MM.1S (cell line): ENCODE measurements at regions not wholly inside any gene's neighbourhood (a gene's known extent, or its start where the extent isn't known, plus 50 kb on each side); places are given as distances from the start of the nearest gene placed in this dataset.
"Not testable (repeated sequence)": the region's sequence is repeated elsewhere in the genome, so short reads cannot be mapped to it uniquely, and the experiment has no call there.

Experiments used
- DNase-seq: peaks from one replicate; pipeline ENCODE4 v3.0.0-alpha.2; 2015
- H2AFZ ChIP-seq: fragments of 300-600 bp; sonication (generic); 2 replicates; pipeline ENCODE4 v1.6.0; 2016; ENCODE audit warnings: antibody characterized with exemption, low read length
- H3F3A ChIP-seq: fragments of 300-600 bp; sonication (generic); 2 replicates; pipeline ENCODE4 v1.6.1; 2016; ENCODE audit warnings: mild to moderate bottlenecking, antibody characterized with exemption, low read length, moderate library complexity, mixed read lengths; ENCODE audit not compliant: insufficient read depth
- H3K27ac ChIP-seq: fragments of 300-600 bp; sonication (generic); 2 replicates; pipeline ENCODE4 v1.5.1; 2016; ENCODE audit warnings: mild to moderate bottlenecking, low read length
- H3K27me3 ChIP-seq: fragments of 300-600 bp; sonication (generic); replicated peaks from 2 replicates; pipeline ENCODE4 v1.6.0; 2016; ENCODE audit warnings: low read length; ENCODE audit not compliant: insufficient read depth
- H3K36me3 ChIP-seq: fragments of 300-600 bp; sonication (generic); replicated peaks from 2 replicates; pipeline ENCODE4 v1.6.1; 2016; ENCODE audit warnings: mild to moderate bottlenecking, low read length, mixed read lengths; ENCODE audit not compliant: insufficient read depth
- H3K4me1 ChIP-seq: fragments of 300-600 bp; sonication (generic); 2 replicates; pipeline ENCODE4 v1.6.1; 2016; ENCODE audit warnings: low read length, mixed read lengths
- H3K4me2 ChIP-seq: fragments of 300-600 bp; sonication (generic); 2 replicates; pipeline ENCODE4 v1.6.0; 2016; ENCODE audit warnings: low read depth, low read length
- H3K4me3 ChIP-seq: fragments of 300-600 bp; sonication (generic); 2 replicates; pipeline ENCODE4 v1.5.1; 2016; ENCODE audit warnings: low read length, mixed read lengths
- H3K79me2 ChIP-seq: fragments of 300-600 bp; sonication (generic); 2 replicates; pipeline ENCODE4 v1.6.1; 2016; ENCODE audit warnings: mixed run types, low read length, mixed read lengths
- H3K9ac ChIP-seq: fragments of 300-600 bp; sonication (generic); 2 replicates; pipeline ENCODE4 v1.6.1; 2016; ENCODE audit warnings: low read length, mixed read lengths
- H3K9me2 ChIP-seq: fragments of 300-600 bp; sonication (generic); replicated peaks from 2 replicates; pipeline ENCODE4 v1.6.1; 2016; ENCODE audit warnings: mild to moderate bottlenecking, low read length, mixed read lengths; ENCODE audit not compliant: insufficient read depth
- H3K9me3 ChIP-seq: fragments of 300-600 bp; sonication (generic); replicated peaks from 2 replicates; pipeline ENCODE4 v1.6.1; 2016; ENCODE audit warnings: mild to moderate bottlenecking, low read length, mixed read lengths; ENCODE audit not compliant: insufficient read depth
- H4K20me1 ChIP-seq: fragments of 300-600 bp; sonication (generic); 2 replicates; pipeline ENCODE4 v1.6.1; 2016; ENCODE audit warnings: mild to moderate bottlenecking, low read length, moderate library complexity, mixed read lengths; ENCODE audit not compliant: insufficient read depth
- CTCF ChIP-seq: fragments of 300-600 bp; sonication (generic); IDR thresholded peaks from 2 replicates; pipeline ENCODE4 v1.5.1; 2016; ENCODE audit warnings: antibody characterized with exemption, low read length, mixed read lengths
- EZH2 ChIP-seq: fragments of 300-600 bp; sonication (generic); optimal IDR thresholded peaks from 2 replicates; pipeline ENCODE3; 2017; ENCODE audit warnings: low read depth, mild to moderate bottlenecking, antibody characterized with exemption, low read length, mixed read lengths
- EZH2phosphoT487 ChIP-seq: fragments of 300-600 bp; sonication (generic); IDR thresholded peaks from 2 replicates; pipeline ENCODE4 v1.6.1; 2018; ENCODE audit warnings: antibody characterized with exemption, low read length

- H3K9me3 ChIP-seq: no peaks in the 10 kb centered on the region
- H3K4me2 ChIP-seq: no peak overlapping the region
- H3K4me1 ChIP-seq: peaks cover 3% of the 10 kb centered on the region; the same call in 1 of the 2 replicates
- no peaks in the 10 kb centered on the region for H3K79me2 ChIP-seq
- H2AFZ ChIP-seq: no peak overlapping the region
- no peaks in the 10 kb centered on the region for H4K20me1 ChIP-seq
- TF ChIP-seq EZH2 (no peak), EZH2phosphoT487 (no peak), CTCF (no peak)
- no peaks in the 10 kb centered on the region for H3F3A ChIP-seq
- no peak overlapping the region for H3K27ac ChIP-seq
- no peaks in the 10 kb centered on the region for H3K27me3 ChIP-seq
- no peaks in the 10 kb centered on the region for H3K9me2 ChIP-seq
- no peak overlapping the region for H3K4me3 ChIP-seq
- DNase-seq: no peak
- H3K36me3 ChIP-seq: no peaks in the 10 kb centered on the region
- no peak overlapping the region for H3K9ac ChIP-seq
Measured at GRCh38 chr5:148751025-148751424, 75.4 kb upstream of the ADRB2 start.

GRCh38 chr5:148752375-148752774, 74.0 kb upstream of the ADRB2 start:
- not testable (repeated sequence) for H3K4me1 ChIP-seq, H3K27me3 ChIP-seq, H3F3A ChIP-seq, H3K79me2 ChIP-seq, H3K4me3 ChIP-seq, H3K9ac ChIP-seq, H2AFZ ChIP-seq, H3K36me3 ChIP-seq, H3K4me2 ChIP-seq, H3K9me2 ChIP-seq, H3K9me3 ChIP-seq, H3K27ac ChIP-seq, H4K20me1 ChIP-seq, DNase-seq

GRCh38 chr5:148759101-148759500, 67.3 kb upstream of the ADRB2 start:
- no peaks in the 10 kb centered on the region for H3K27me3 ChIP-seq
- TF ChIP-seq CTCF (no peak), EZH2phosphoT487 (no peak), EZH2 (no peak)
- H3K36me3 ChIP-seq: no peaks in the 10 kb centered on the region
- no peaks in the 10 kb centered on the region for H3K9me3 ChIP-seq
- H3K9me2 ChIP-seq: no peaks in the 10 kb centered on the region
- H3K9ac ChIP-seq: no peak overlapping the region
- no peak overlapping the region for H3K4me3 ChIP-seq
- peaks cover 15% of the 10 kb centered on the region for H3F3A ChIP-seq
- H3K79me2 ChIP-seq: no peaks in the 10 kb centered on the region
- no peak overlapping the region for H2AFZ ChIP-seq
- H3K4me2 ChIP-seq: no peak overlapping the region
- no peak overlapping the region for H3K27ac ChIP-seq
- no peak for DNase-seq
- H3K4me1 ChIP-seq: peaks cover 19% of the 10 kb centered on the region
- no peaks in the 10 kb centered on the region for H4K20me1 ChIP-seq

GRCh38 chr5:148760945-148761638, 65.3 kb upstream of the ADRB2 start:
- peak; percentile 94 for DNase-seq
- TF ChIP-seq CTCF (no peak), EZH2 (no peak), EZH2phosphoT487 (no peak)

More at GRCh38 chr5:148760945-148761638, 65.3 kb upstream of the ADRB2 start:
- Histone ChIP-seq H3K4me1 (peaks cover 19% of the 10 kb centered on the region), H3K4me2 (peak overlapping the region; percentile 3; the same call in 1 of the 2 replicates), H3K9me3 (no peaks in the 10 kb centered on the region), H3K27ac (no peak overlapping the region; the same call in 1 of the 2 replicates), H4K20me1 (no peaks in the 10 kb centered on the region), H3K9ac (no peak overlapping the region), H3K4me3 (no peak overlapping the region), H3F3A (peaks cover 15% of the 10 kb centered on the region), H3K9me2 (no peaks in the 10 kb centered on the region), H3K27me3 (no peaks in the 10 kb centered on the region), H3K79me2 (no peaks in the 10 kb centered on the region), H3K36me3 (no peaks in the 10 kb centered on the region), H2AFZ (no peak overlapping the region)
